ENCODE measurements at regions not wholly inside any gene's neighbourhood (a gene's known extent, or its start where the extent isn't known, plus 50 kb on each side); places are given as distances from the start of the nearest gene placed in this dataset.
"Not testable (repeated sequence)": the region's sequence is repeated elsewhere in the genome, so short reads cannot be mapped to it uniquely, and the experiment has no call there.

DNA sequence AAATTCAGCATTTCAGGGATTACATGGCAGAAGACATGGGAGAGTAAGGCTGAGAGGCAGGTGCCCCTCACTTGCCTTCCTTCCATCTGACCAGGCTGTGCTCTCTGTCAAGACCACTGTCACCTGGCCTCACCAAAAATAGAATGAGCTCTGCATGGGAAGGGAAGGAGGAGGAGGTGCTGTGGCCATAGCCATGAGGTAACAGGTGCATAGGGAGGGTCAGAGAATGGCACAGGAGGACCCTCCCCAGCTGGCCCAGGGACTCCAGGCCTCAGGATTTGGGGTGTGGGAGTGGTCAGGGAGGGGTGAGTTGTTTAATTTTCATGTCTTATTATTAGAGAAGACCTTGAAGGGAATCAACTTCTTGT is 192.3 kb downstream of the FCRL5 start:
- TF ChIP-seq CTCF (IDR thresholded peaks at IDR 0.05) (no peak), ZFX (IDR thresholded peaks at IDR 0.05; ENCODE audit: borderline replicate concordance) (no peak)
- no peak overlapping the region for H3K27ac ChIP-seq

DNA sequence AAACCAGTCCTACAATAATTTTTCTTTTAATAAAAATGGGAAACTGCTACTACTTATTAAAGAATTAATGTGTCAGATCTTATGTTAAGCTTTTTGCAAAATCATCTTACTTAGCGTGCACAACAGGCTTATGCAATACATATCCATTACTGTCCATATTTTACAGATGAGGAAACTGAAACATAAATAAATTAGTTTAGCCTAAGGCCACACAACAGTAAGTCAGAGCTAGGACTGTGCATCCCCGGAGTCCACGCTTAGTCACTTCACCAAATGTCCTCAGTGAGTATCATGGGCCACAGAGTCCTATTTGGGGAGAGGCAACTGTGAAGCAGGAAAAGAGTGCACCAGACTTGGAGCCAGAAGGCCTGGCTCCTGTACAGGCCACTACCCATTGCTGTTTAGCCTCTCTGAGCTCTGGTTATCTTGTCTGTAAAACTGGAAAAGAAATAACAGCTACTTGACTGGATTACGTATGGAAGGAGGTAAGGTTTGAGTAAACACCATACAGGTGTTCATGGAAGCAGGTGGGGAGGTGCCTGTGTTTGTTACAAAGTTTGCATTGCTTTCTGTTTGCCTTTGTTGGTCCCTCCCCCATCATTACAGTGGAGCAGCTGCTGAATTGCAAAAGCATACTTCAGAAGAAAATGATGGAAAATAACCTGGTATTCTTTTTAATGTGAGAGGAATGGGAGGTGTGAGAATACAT is 192.8 kb downstream of the FCRL5 start:
- TF ChIP-seq CTCF (IDR thresholded peaks at IDR 0.05) (no peak), ZFX (IDR thresholded peaks at IDR 0.05; ENCODE audit: borderline replicate concordance) (no peak)
- H3K27ac ChIP-seq = no peak overlapping the region

DNA sequence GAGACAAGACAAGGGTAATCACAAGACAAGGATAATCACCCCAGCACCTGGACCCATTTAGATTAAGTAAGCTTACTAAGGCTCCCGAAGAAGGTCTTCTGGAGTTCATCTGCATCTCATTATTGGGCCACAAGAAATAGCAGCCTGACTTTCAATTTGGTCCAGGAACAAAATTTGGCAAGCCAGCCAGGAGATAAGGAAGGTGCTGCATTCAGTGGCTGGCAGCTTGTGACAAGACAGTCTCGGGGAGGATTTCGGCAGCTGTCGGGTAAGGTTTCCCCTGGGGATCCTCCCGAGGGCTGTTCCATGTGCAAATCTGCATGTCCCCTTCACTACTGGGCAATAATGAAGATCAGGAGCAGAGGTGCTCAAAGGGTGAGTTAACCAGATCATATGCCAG is 195.2 kb downstream of the FCRL5 start:
- TF ChIP-seq CTCF (IDR thresholded peaks at IDR 0.05) = no peak
- TF ChIP-seq ZFX (IDR thresholded peaks at IDR 0.05; ENCODE audit: borderline replicate concordance) = no peak
- H3K27ac ChIP-seq = no peak overlapping the region

DNA sequence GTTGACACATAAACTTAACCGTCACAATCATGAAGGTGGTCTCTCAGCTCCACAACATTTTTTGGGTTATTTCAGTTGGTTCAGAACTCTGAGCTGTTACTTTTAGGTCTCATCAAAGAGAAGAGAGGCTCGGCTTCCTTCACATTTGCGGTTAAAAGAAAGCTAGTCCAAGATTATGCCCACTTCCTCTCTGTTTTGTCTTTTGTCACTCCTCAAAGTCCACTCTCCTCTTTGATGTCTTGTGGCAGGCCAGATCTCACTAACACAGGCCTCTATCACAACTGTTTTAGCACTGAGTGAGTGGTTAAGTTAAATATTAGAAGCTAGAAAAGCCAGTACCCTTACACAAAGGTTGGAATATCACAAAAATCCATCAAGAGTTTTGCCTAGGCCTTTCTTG is 195.7 kb downstream of the FCRL5 start:
- TF ChIP-seq CTCF (IDR thresholded peaks at IDR 0.05) = no peak
- no peak for TF ChIP-seq ZFX (IDR thresholded peaks at IDR 0.05; ENCODE audit: borderline replicate concordance)
- no peak overlapping the region for H3K27ac ChIP-seq

- no peak overlapping the region for H3K27ac ChIP-seq
- TF ChIP-seq ZFX (IDR thresholded peaks at IDR 0.05; ENCODE audit: borderline replicate concordance) (no peak), CTCF (IDR thresholded peaks at IDR 0.05) (no peak)
These were observed 198.8 kb downstream of the FCRL5 start for GRCh38 chr1:157353546-157353945.

DNA sequence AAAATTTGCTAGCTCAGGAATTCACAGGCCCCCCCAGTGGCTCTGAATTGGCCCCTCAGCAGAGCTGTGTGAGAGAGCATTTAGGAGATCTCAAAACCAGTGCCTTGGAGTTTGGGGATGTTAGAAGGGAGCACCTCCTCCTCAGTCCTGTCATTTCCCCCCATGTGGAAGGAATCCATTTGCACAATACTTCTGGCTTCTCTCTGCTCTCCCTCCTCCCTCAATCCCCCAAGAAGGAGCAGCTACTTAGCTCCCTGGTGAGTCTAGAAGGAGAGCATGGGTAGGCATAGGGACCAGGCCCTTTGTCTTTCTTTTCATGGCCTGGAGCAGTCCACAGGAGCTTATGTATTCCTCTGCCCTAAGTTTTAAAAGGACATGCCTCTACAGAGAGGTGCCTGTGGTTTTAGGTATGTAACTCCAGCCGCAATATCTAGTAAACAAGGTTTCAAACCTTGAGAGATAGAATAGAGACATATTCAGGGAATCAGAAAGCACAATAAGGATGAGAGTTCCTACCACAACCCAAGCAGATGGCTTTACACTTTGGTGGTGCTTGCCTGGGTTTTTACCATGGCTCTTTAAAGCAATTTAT is 199.4 kb downstream of the FCRL5 start:
- no peak for TF ChIP-seq CTCF (IDR thresholded peaks at IDR 0.05)
- TF ChIP-seq ZFX (IDR thresholded peaks at IDR 0.05; ENCODE audit: borderline replicate concordance) = no peak
- H3K27ac ChIP-seq = no peak overlapping the region

DNA sequence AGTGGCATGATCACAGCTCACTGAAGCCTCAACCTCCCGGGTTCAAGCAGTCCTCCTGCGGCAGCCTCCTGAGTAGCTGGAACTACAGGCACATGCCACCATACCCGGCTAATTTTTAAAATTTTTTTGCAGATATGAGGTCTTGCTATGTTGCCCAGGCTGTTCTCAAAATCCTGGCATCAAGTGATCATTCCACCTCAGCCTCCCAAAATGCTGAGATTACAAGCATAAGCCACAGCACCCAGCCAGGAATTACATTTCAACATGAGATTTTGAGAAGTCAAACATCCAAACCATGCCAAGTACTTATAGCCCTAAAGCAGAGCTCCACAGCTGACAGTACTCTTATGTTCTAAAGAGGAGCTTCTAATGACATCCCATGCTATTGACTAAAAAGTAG is 200.1 kb downstream of the FCRL5 start:
- TF ChIP-seq CTCF (IDR thresholded peaks at IDR 0.05) (no peak), ZFX (IDR thresholded peaks at IDR 0.05; ENCODE audit: borderline replicate concordance) (no peak)

GRCh38 chr1:157351800-157352199 is 200.5 kb downstream of the FCRL5 start:
- H3K27ac ChIP-seq = not testable (repeated sequence)

More for the DNA sequence above, 200.1 kb downstream of the FCRL5 start:
- no peak overlapping the region for H3K27ac ChIP-seq

Measured in 22Rv1 (cell line).